22Rv1 (cell line): ENCODE measurements at regions not wholly inside any gene's neighbourhood (a gene's known extent, or its start where the extent isn't known, plus 50 kb on each side); places are given as distances from the start of the nearest gene placed in this dataset.

Source experiments
- H3K27ac ChIP-seq: fragments of 450-650 bp; 2 replicates; pipeline ENCODE4 v1.5.1; 2017
- ZFX ChIP-seq: fragments of 450-650 bp; IDR thresholded peaks from 2 replicates; pipeline ENCODE4 v1.6.1; 2017; ENCODE audit warnings: antibody characterized with exemption, borderline replicate concordance
- TF ChIP-seq, protein P1 (sequence below): fragments of 450-650 bp; IDR thresholded peaks from 2 replicates; pipeline ENCODE4 v1.5.1; 2017; ENCODE audit warnings: mild to moderate bottlenecking

DNA sequence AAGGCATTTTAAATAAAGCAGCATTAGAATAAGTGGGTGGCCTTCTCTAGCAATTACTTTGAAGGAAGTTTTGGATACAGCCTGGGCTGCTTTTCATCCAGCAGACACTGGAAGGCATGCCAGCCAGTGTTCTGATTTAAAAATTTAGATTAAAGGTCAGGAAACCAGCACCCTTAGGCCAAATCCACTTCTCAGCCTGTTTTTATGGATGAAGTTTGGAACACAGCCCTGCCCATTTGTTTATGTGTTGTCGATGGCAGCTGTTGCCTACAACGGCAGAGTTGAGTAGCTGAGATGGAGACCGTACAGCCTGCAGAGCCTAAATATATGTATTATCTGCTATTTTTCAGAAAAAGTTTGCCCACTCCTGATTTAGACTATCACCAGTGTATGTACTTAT lies 313.6 kb upstream of the ACVR2A start:
- no peak overlapping the region for H3K27ac ChIP-seq

DNA sequence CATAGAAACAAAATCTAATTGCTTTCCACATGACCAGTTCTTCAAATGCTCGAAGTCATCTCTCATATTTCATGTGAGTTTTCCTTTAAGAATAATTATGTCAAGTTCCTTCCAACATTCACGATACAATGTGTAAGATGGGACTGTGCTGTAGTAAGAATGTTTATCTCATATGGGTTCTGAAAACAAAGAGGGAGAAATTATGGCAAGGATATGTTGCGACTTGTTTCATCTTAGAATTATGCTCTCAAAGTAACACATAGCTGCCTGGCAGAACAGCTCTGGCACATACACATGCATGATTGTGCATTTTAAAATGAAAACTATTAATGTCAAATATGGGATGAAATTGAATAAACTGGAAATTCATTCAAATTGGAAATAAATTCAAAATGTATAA lies 314.8 kb upstream of the ACVR2A start:
- no peak for TF ChIP-seq ZFX
- TF ChIP-seq, protein P1, sequence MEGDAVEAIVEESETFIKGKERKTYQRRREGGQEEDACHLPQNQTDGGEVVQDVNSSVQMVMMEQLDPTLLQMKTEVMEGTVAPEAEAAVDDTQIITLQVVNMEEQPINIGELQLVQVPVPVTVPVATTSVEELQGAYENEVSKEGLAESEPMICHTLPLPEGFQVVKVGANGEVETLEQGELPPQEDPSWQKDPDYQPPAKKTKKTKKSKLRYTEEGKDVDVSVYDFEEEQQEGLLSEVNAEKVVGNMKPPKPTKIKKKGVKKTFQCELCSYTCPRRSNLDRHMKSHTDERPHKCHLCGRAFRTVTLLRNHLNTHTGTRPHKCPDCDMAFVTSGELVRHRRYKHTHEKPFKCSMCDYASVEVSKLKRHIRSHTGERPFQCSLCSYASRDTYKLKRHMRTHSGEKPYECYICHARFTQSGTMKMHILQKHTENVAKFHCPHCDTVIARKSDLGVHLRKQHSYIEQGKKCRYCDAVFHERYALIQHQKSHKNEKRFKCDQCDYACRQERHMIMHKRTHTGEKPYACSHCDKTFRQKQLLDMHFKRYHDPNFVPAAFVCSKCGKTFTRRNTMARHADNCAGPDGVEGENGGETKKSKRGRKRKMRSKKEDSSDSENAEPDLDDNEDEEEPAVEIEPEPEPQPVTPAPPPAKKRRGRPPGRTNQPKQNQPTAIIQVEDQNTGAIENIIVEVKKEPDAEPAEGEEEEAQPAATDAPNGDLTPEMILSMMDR: no peak
- no peak overlapping the region for H3K27ac ChIP-seq

More for the DNA sequence above, 313.6 kb upstream of the ACVR2A start:
- TF ChIP-seq, protein P1: no peak
- TF ChIP-seq ZFX: no peak

DNA sequence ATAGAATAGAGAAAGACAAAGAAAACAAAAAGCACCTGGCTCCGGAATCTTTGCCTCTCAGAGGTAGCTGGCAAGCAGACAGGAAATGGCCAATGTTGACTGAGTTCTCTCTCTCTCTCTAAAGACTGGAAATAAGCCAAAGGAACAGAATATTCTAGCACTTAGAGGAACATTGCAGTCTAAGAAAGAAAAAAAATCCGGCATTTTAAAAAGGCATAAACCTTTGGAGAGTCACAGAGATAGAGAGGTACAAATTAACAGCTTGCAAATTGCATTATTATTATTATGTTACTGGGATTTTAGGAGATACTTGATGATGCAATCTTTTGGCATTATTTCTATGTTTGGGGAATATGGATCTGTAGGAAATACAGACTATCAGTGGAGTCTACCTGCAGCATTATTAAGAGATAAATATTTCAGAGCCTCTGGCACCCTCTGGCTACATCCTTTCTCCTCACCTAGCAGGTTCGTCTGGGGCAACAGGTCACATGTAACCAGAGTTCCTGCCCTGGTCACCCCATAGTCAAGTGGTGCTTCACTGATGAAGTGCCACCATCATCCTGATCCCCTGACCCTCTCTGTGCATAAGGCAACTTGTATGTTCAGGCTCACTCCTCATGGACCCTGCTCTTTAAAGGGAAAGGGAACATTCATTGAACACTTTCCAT lies 318.9 kb upstream of the ACVR2A start:
- TF ChIP-seq ZFX: no peak
- TF ChIP-seq, protein P1: no peak
- no peak overlapping the region for H3K27ac ChIP-seq

DNA sequence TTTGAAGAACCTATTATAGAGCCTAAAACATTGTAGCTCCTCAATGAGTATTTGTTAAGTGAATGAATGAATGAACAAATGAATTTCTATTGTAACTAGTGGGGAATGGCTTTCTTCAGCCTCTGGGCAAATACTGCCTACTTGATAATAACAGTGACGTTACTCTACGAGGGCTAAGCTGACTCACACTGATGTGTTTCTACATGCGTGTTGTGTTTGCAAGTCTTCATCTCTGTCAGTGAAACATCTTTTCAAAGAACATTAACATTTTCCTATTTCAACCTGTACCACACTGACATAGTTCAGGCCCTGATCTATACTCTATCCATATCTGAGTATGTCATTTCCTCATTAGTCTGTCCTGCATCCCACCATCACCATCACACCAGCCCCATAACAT lies 319.9 kb upstream of the ACVR2A start:
- no peak for TF ChIP-seq ZFX
- TF ChIP-seq, protein P1: no peak
- H3K27ac ChIP-seq: no peak overlapping the region

DNA sequence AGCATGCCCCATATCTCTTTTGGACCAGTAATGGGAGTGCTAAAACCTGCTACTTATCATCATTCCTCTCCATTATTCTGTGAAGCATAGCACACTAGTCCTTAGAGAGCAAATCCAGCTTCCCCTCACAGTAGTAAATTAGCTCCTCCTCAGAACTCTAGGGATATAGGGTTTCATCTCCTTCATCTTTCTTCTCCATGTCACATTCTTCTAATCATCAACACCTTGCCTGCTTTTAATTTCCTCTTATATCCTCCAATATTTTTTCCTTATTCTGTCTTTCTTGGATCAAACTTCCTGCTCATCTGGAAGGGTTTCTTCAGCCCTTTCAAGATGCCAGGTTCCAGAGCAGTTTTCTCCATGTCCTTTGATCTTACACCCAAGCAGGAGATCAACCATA lies 321.4 kb upstream of the ACVR2A start:
- no peak overlapping the region for H3K27ac ChIP-seq
- TF ChIP-seq, protein P1: no peak
- no peak for TF ChIP-seq ZFX

DNA sequence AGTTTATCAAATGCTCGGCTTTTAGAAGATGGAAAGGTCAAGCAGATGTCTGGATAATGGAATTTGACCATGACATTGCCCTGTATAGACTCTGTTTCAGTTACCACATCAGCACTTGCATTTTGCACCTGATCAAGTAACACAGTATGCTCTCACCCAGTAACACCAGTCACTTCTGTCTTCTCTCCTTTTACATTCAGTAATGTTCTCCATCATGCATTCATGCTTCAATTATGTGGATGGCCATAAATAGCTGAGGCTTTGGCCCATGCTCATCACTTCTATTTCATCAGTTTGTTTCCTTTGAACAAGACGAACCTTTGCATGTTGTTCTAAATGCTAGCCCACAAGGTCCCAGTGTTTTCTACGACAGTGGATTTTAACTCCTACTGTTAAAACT lies 322.9 kb upstream of the ACVR2A start:
- TF ChIP-seq, protein P1: no peak
- TF ChIP-seq ZFX: no peak

DNA sequence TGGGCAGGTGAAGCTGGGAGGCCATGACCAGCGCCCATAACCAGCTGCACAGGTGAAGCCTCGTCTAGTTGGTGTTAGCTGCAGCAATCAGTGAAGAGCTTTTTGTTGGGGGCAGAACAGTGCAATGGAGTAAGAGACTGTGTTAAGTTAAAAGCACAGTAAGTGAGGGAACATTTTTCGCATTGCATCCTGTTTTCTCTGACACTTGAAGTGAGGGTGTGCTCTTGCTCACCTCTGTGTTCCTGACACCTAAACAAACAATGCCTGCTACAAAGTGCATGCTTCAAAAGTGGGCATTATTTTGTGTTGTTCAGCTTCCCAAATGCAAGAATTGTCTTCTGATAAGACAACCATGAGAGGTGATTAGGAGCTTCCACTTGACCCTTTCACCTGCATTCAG lies 324.0 kb upstream of the ACVR2A start:
- TF ChIP-seq ZFX: no peak

More for the DNA sequence above, 322.9 kb upstream of the ACVR2A start:
- no peak overlapping the region for H3K27ac ChIP-seq

DNA sequence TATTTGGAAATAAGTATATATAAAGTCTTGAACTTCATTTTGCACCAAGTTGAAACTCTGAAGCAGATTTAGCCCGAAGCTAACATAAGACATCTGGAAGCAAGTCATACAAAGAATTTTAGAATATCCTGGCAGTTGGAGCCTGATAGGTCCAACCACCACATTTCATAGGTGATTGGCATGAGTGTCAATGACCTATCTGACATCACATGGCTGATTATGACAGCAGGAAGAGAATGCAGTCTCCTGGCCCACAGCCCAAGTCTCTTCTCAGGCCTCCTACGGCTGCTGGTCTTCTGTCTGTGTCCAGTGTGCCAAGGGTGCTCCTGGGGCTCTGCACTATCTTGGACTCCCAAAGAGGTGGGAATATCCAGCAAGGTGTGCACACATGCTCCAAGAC lies 325.7 kb upstream of the ACVR2A start:
- H3K27ac ChIP-seq: no peak overlapping the region
- TF ChIP-seq, protein P1: no peak
- no peak for TF ChIP-seq ZFX

More for the DNA sequence above, 324.0 kb upstream of the ACVR2A start:
- no peak overlapping the region for H3K27ac ChIP-seq
